ACC112 (cell line): ENCODE measurements at regions not wholly inside any gene's neighbourhood (a gene's known extent, or its start where the extent isn't known, plus 50 kb on each side); places are given as distances from the start of the nearest gene placed in this dataset.
"Not testable (repeated sequence)": the region's sequence is repeated elsewhere in the genome, so short reads cannot be mapped to it uniquely, and the experiment has no call there.

Source experiments
- H2AFZ ChIP-seq: fragments of 200-600 bp; sonication (generic); one replicate; pipeline ENCODE4 v1.6.0; 2017; ENCODE audit warnings: antibody characterized with exemption, low read length; ENCODE audit not compliant: unreplicated experiment
- H3K27ac ChIP-seq: fragments of 200-600 bp; sonication (generic); 2 replicates; pipeline ENCODE4 v1.5.1; 2014; ENCODE audit warnings: low read depth, mild to moderate bottlenecking, antibody characterized with exemption, low read length, moderate library complexity
- H3K27me3 ChIP-seq: fragments of 200-600 bp; sonication (generic); 2 replicates; pipeline ENCODE4 v1.6.1; 2014; ENCODE audit warnings: mild to moderate bottlenecking, antibody characterized with exemption, low read length, moderate library complexity, mixed read lengths; ENCODE audit not compliant: insufficient read depth
- H3K36me3 ChIP-seq: fragments of 200-600 bp; sonication (generic); 2 replicates; pipeline ENCODE4 v1.6.1; 2016; ENCODE audit warnings: mild to moderate bottlenecking, antibody characterized with exemption, low read length, moderate library complexity, mixed read lengths; ENCODE audit not compliant: insufficient read depth
- H3K4me1 ChIP-seq: fragments of 200-600 bp; sonication (generic); one replicate; pipeline ENCODE4 v1.6.1; 2016; ENCODE audit warnings: low read length, mixed read lengths; ENCODE audit not compliant: insufficient read depth, unreplicated experiment, control insufficient read depth
- H3K4me3 ChIP-seq: fragments of 200-600 bp; sonication (generic); 2 replicates; pipeline ENCODE4 v1.5.1; 2014; ENCODE audit warnings: mild to moderate bottlenecking, low read depth, low read length
- H3K79me2 ChIP-seq: fragments of 200-600 bp; sonication (generic); one replicate; pipeline ENCODE4 v1.6.0; 2016; ENCODE audit warnings: low read length; ENCODE audit not compliant: control insufficient read depth, unreplicated experiment, insufficient read depth

- H3K4me3 ChIP-seq, result no peak overlapping the region
- no peak overlapping the region for H3K27ac ChIP-seq
Measured at GRCh38 chr12:108424026-108424425, 84.9 kb upstream of the CMKLR1 start.

GRCh38 chr12:108423486-108423885 is 84.4 kb upstream of the CMKLR1 start:
- Histone ChIP-seq H3K36me3 (no peaks in the 10 kb centered on the region), H3K4me3 (no peak overlapping the region), H3K27ac (no peak overlapping the region), H2AFZ (no peak overlapping the region), H3K27me3 (0 out of 2 replicates have a peak, but pooled peaks cover 5% of the 10 kb centered on the region), H3K4me1 (peaks cover 4% of the 10 kb centered on the region), H3K79me2 (no peaks in the 10 kb centered on the region)

More at GRCh38 chr12:108424026-108424425, 84.9 kb upstream of the CMKLR1 start:
- H3K27me3 ChIP-seq, result 0 out of 2 replicates have a peak, but pooled peaks cover 6% of the 10 kb centered on the region
- H3K4me1 ChIP-seq, result peaks cover 4% of the 10 kb centered on the region
- H2AFZ ChIP-seq, result no peak overlapping the region
- H3K36me3 ChIP-seq, result no peaks in the 10 kb centered on the region
- no peaks in the 10 kb centered on the region for H3K79me2 ChIP-seq

GRCh38 chr12:108421082-108421481 is 82.0 kb upstream of the CMKLR1 start:
- H3K27me3 ChIP-seq, H2AFZ ChIP-seq, H3K4me3 ChIP-seq, H3K36me3 ChIP-seq, H3K79me2 ChIP-seq, H3K27ac ChIP-seq, H3K4me1 ChIP-seq: not testable (repeated sequence)

GRCh38 chr12:108420421-108420820 is 81.3 kb upstream of the CMKLR1 start:
- H2AFZ ChIP-seq, H3K4me3 ChIP-seq, H3K79me2 ChIP-seq, H3K27me3 ChIP-seq, H3K36me3 ChIP-seq, H3K27ac ChIP-seq, H3K4me1 ChIP-seq: not testable (repeated sequence)

GRCh38 chr12:108419949-108420348 is 80.8 kb upstream of the CMKLR1 start:
- Histone ChIP-seq H2AFZ (no peak overlapping the region), H3K36me3 (no peaks in the 10 kb centered on the region), H3K4me3 (no peak overlapping the region), H3K79me2 (no peaks in the 10 kb centered on the region), H3K27ac (no peak overlapping the region), H3K4me1 (peaks cover 2% of the 10 kb centered on the region), H3K27me3 (0 out of 2 replicates have a peak, but pooled peaks cover 5% of the 10 kb centered on the region)

GRCh38 chr12:108418164-108418890 is 79.2 kb upstream of the CMKLR1 start:
- no peaks in the 10 kb centered on the region for H3K36me3 ChIP-seq
- no peak overlapping the region for H2AFZ ChIP-seq
- no peaks in the 10 kb centered on the region for H3K79me2 ChIP-seq
- H3K4me1 ChIP-seq, result no peaks in the 10 kb centered on the region
- H3K27ac ChIP-seq, result no peak overlapping the region
- H3K27me3 ChIP-seq, result peaks cover 18% of the 10 kb centered on the region
- H3K4me3 ChIP-seq, result no peak overlapping the region

GRCh38 chr12:108414021-108414420 is 74.9 kb upstream of the CMKLR1 start:
- no peaks in the 10 kb centered on the region for H3K4me1 ChIP-seq
- no peaks in the 10 kb centered on the region for H3K36me3 ChIP-seq
- no peak overlapping the region for H2AFZ ChIP-seq
- H3K27ac ChIP-seq, result no peak overlapping the region
- no peak overlapping the region for H3K4me3 ChIP-seq
- peaks cover 51% of the 10 kb centered on the region for H3K27me3 ChIP-seq
- H3K79me2 ChIP-seq, result no peaks in the 10 kb centered on the region

GRCh38 chr12:108410689-108411088 is 71.6 kb upstream of the CMKLR1 start:
- no peaks in the 10 kb centered on the region for H3K36me3 ChIP-seq
- H3K4me3 ChIP-seq, result no peak overlapping the region
- H3K27me3 ChIP-seq, result peaks cover 77% of the 10 kb centered on the region
- no peaks in the 10 kb centered on the region for H3K4me1 ChIP-seq
- no peak overlapping the region for H2AFZ ChIP-seq
- H3K27ac ChIP-seq, result no peak overlapping the region
- H3K79me2 ChIP-seq, result no peaks in the 10 kb centered on the region

- no peaks in the 10 kb centered on the region for H3K79me2 ChIP-seq
- H3K4me3 ChIP-seq, result no peak overlapping the region
- H2AFZ ChIP-seq, result no peak overlapping the region
- peaks cover 67% of the 10 kb centered on the region for H3K27me3 ChIP-seq
- H3K4me1 ChIP-seq, result no peaks in the 10 kb centered on the region
- no peak overlapping the region for H3K27ac ChIP-seq
- no peaks in the 10 kb centered on the region for H3K36me3 ChIP-seq
Measured at GRCh38 chr12:108409481-108409880, 70.4 kb upstream of the CMKLR1 start.

- Histone ChIP-seq H3K79me2 (no peaks in the 10 kb centered on the region), H3K4me1 (no peaks in the 10 kb centered on the region), H3K27me3 (peaks cover 38% of the 10 kb centered on the region), H3K27ac (no peak overlapping the region), H2AFZ (no peak overlapping the region), H3K4me3 (no peak overlapping the region), H3K36me3 (no peaks in the 10 kb centered on the region)
Measured at GRCh38 chr12:108403952-108404351, 64.8 kb upstream of the CMKLR1 start.

- Histone ChIP-seq H3K4me1 (no peaks in the 10 kb centered on the region), H3K4me3 (no peak overlapping the region), H3K27me3 (peaks cover 30% of the 10 kb centered on the region), H2AFZ (no peak overlapping the region), H3K36me3 (no peaks in the 10 kb centered on the region), H3K27ac (no peak overlapping the region), H3K79me2 (no peaks in the 10 kb centered on the region)
Measured at GRCh38 chr12:108401964-108402363, 62.9 kb upstream of the CMKLR1 start.
